Keratinocyte (primary cell): ENCODE measurements at regions not wholly inside any gene's neighbourhood (a gene's known extent, or its start where the extent isn't known, plus 50 kb on each side); places are given as distances from the start of the nearest gene placed in this dataset.

Experiments
- DNase-seq: peaks from one replicate; pipeline ENCODE4 v3.0.0-alpha.2; 2011; ENCODE audit warnings: low read depth, missing footprints, low spot score
- FAIRE-seq: peaks from 2 replicates; lab custom pipeline; 2011; peaks lifted over from hg19 to GRCh38; lab: Jason Lieb, UNC
- H2AFZ ChIP-seq: 2 replicates; pipeline ENCODE4 v1.6.0; 2012; ENCODE audit warnings: low read length, control low read depth, inconsistent platforms; ENCODE audit not compliant: control insufficient read depth
- H3K27ac ChIP-seq: 2 replicates; pipeline ENCODE4 v1.5.1; 2011; ENCODE audit warnings: low read length; ENCODE audit not compliant: control insufficient read depth, insufficient read depth
- H3K27me3 ChIP-seq: 3 replicates; pipeline ENCODE4 v1.6.0; 2011; ENCODE audit warnings: low read length; ENCODE audit not compliant: control insufficient read depth, insufficient read depth; ENCODE audit errors: extremely low read depth
- H3K36me3 ChIP-seq, 2 experiments: 2 replicates in 1 of 2; 3 replicates in 1 of 2; pipeline ENCODE4 v1.5.1; 2011; ENCODE audit warnings: low read length in 2 of 2, mild to moderate bottlenecking in 1 of 2; ENCODE audit not compliant: control insufficient read depth in 2 of 2, insufficient read depth in 2 of 2; ENCODE audit errors: extremely low read depth in 1 of 2
- H3K4me1 ChIP-seq: 3 replicates; pipeline ENCODE4 v1.5.1; 2011; ENCODE audit warnings: low read length; ENCODE audit not compliant: control insufficient read depth, insufficient read depth; ENCODE audit errors: extremely low read depth
- H3K4me2 ChIP-seq: 3 replicates; pipeline ENCODE4 v1.6.0; 2011; ENCODE audit warnings: low read depth, low read length; ENCODE audit not compliant: control insufficient read depth, insufficient read depth; ENCODE audit errors: extremely low read depth
- H3K4me3 ChIP-seq, 3 experiments: fragments of 200-600 bp in 1 of 3; sonication (generic) in 1 of 3; 2 replicates in 2 of 3; 3 replicates in 1 of 3; pipeline ENCODE4 v1.5.1; 2011 to 2016; ENCODE audit warnings: low read length in 3 of 3, mild to moderate bottlenecking in 3 of 3, control low read depth in 2 of 3, inconsistent platforms in 1 of 3, low read depth in 1 of 3, mixed read lengths in 1 of 3, mixed run types in 1 of 3, moderate library complexity in 1 of 3; ENCODE audit not compliant: control insufficient read depth in 2 of 3, insufficient read depth in 2 of 3; ENCODE audit errors: extremely low read depth in 1 of 3
- H3K79me2 ChIP-seq: 2 replicates; pipeline ENCODE4 v1.6.0; 2012; ENCODE audit warnings: low read length; ENCODE audit not compliant: control insufficient read depth, insufficient read depth
- H3K9ac ChIP-seq: 3 replicates; pipeline ENCODE4 v1.6.0; 2011; ENCODE audit warnings: low read length; ENCODE audit not compliant: control insufficient read depth, insufficient read depth; ENCODE audit errors: extremely low read depth
- H3K9me1 ChIP-seq: 3 replicates; pipeline ENCODE4 v1.6.0; 2011; ENCODE audit warnings: low read length; ENCODE audit not compliant: control insufficient read depth, insufficient read depth; ENCODE audit errors: extremely low read depth
- H3K9me3 ChIP-seq: 2 replicates; pipeline ENCODE4 v1.5.1; 2012; ENCODE audit warnings: low read depth, low read length; ENCODE audit not compliant: control insufficient read depth
- H4K20me1 ChIP-seq: 3 replicates; pipeline ENCODE4 v1.6.0; 2011; ENCODE audit warnings: low read length; ENCODE audit not compliant: control insufficient read depth, insufficient read depth; ENCODE audit errors: extremely low read depth
- CTCF ChIP-seq, 3 experiments: IDR thresholded peaks in 1 of 3; conservative IDR thresholded peaks in 1 of 3; optimal IDR thresholded peaks in 1 of 3; 2 replicates in 2 of 3; 3 replicates in 1 of 3; pipeline versions ENCODE3 to v1.5.1; 2011; ENCODE audit warnings: low read length in 3 of 3, mild to moderate bottlenecking in 3 of 3, moderate library complexity in 2 of 3, control low read depth in 1 of 3, inconsistent platforms in 1 of 3; ENCODE audit not compliant: insufficient read depth in 2 of 3; ENCODE audit errors: extremely low read depth in 1 of 3
- EZH2 ChIP-seq: IDR thresholded peaks from one replicate; pipeline ENCODE4 v1.6.1; 2012; ENCODE audit warnings: inconsistent platforms, mild to moderate bottlenecking, low read length, moderate library complexity
- dilution Hi-C: fragments of 300-500 bp; cut with MboI; formaldehyde crosslinking; loops from one replicate; pipeline ENCODE4 v1.7.0; 2020; ENCODE audit warnings: low sequenced_read_pairs; ENCODE audit not compliant: extremely low pct_ligation_motif_present

GRCh38 chr1:83097715-83098114 is 901.2 kb downstream of the TTLL7 start:
- FAIRE-seq, result no peak

GRCh38 chr1:83095570-83095969 is 903.4 kb downstream of the TTLL7 start:
- Histone ChIP-seq H4K20me1 (no peaks in the 10 kb centered on the region), H3K9ac (no peak overlapping the region), H3K27ac (no peak overlapping the region), H2AFZ (no peak overlapping the region), H3K79me2 (no peaks in the 10 kb centered on the region), H3K4me2 (no peak overlapping the region), H3K36me3 (no peaks in the 10 kb centered on the region), H3K27me3 (no peaks in the 10 kb centered on the region), H3K4me3 (no peak overlapping the region), H3K9me1 (no peaks in the 10 kb centered on the region), H3K9me3 (no peaks in the 10 kb centered on the region), H3K4me1 (no peaks in the 10 kb centered on the region)
- dilution Hi-C loops, result no loop called here
- FAIRE-seq (no peak), DNase-seq (no peak)
- TF ChIP-seq CTCF (optimal IDR thresholded peaks at IDR 0.05 in 1 of 3, IDR thresholded peaks at IDR 0.05 in 1 of 3, conservative IDR thresholded peaks at IDR 0.05 in 1 of 3; ENCODE audit: extremely low read depth in 1 of 3, insufficient read depth in 2 of 3, low read length in 3 of 3), result no peak
- TF ChIP-seq EZH2, result no peak

More at GRCh38 chr1:83097715-83098114, 901.2 kb downstream of the TTLL7 start:
- Histone ChIP-seq H4K20me1 (no peaks in the 10 kb centered on the region), H3K27ac (no peak overlapping the region), H3K4me2 (no peak overlapping the region), H3K9me3 (no peaks in the 10 kb centered on the region), H2AFZ (no peak overlapping the region), H3K79me2 (no peaks in the 10 kb centered on the region), H3K27me3 (no peaks in the 10 kb centered on the region), H3K36me3 (no peaks in the 10 kb centered on the region), H3K9me1 (no peaks in the 10 kb centered on the region), H3K4me1 (no peaks in the 10 kb centered on the region), H3K4me3 (no peak overlapping the region), H3K9ac (no peak overlapping the region)
- dilution Hi-C loops, result no loop called here
- TF ChIP-seq EZH2 (no peak), CTCF (optimal IDR thresholded peaks at IDR 0.05 in 1 of 3, IDR thresholded peaks at IDR 0.05 in 1 of 3, conservative IDR thresholded peaks at IDR 0.05 in 1 of 3; ENCODE audit: extremely low read depth in 1 of 3, insufficient read depth in 2 of 3, low read length in 3 of 3) (no peak)
- no peak for DNase-seq
